ENCODE measurements at regions not wholly inside any gene's neighbourhood (a gene's known extent, or its start where the extent isn't known, plus 50 kb on each side); places are given as distances from the start of the nearest gene placed in this dataset.
A peak's percentile ranks its signal among the peaks of the same experiment; 100 is the strongest.

DNA sequence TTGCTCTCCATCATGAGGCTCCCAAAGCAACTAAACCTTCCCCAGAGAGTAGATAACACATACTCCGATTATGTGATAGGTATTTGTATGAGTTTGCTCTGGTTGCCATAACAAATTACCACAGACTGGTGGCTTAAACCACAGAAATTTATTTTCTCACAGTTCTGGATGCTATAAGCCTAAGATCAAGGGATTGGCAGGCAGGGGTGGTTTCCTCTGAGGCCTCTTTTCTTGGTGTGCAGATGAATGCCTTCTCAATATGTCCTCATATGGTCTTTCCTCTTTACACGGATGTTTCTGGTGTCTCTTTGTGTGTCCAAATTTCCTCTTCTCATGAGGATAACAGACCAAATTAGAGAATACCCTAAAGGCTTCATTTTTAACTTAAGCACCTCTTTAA, 285.8 kb upstream of the GRIP1 start:
- no peak for DNase-seq

DNA sequence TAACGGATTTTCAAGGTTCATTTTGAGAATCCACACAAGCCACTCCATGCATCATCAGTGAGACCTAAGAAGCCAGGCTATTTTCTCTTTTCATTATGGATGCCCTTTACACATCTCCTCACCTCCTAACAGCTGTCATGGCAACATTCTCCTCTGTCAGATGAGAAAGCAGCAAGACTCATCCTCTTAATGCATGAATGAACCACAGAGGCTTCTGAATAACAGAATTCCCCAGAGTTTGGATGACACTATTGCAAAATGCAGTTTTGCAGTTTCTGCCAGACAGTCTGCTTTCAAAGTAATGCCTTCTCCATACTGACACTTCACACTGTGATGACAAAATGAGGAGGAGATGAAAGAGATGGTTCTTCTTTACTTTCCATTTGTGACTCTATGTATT, 286.7 kb upstream of the GRIP1 start:
- DNase-seq, result no peak

DNA sequence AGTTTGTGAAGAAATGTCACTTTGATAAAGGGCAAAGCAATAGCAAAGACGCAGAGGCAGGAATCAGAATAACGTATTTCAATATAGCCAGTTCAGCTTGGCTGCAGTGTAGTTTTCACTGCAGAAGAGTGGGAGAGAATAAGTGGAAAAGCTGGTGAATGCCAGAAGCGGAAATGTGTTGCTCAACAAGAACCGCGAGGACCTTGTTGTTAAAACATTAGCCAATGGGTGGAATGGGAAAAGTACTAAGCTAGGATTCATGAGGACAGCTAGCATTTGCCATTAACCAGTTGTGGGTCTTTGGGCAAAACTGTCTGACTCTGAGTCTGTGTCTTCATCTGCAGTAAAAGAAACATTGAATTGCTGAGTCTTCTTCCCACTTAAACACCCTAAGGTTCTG, 292.9 kb upstream of the GRIP1 start:
- DNase-seq, result no peak

DNA sequence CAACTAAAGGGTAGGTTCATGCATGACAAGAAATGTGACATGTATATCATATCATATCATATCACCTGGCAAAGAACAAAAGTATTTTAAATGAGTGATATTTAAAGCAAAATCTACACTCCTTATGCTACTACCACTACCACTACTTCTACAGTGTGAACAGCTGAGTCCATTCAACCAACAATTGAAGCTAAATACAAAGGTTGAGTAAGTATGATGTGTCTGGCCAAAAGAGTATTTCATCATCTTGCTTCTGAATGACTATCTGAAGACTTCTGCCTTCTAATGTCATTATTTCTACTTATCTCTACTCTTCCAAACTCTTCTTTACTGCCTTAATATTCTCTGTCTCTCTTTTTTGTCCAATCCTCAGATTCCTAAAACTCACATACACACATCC, 292.6 kb upstream of the CAND1 start:
- no peak for DNase-seq

DNA sequence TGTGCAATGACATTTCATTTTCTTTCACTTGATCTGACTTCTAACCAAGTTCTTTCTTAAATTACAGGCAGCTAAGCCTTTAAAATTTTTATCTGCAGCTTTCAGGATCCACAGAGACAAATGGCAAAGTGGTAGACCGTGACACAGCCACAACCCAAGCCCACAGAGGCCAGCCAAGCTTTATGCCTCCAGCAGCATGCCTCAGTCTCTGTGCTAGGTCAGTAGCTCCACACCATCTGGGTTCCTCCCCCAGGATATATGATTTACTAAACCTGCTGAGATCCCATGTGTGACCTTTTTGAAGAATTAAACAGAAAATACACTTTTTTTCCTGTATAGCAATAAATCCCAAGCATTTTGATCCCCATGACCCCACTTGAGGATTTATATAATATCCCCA, 290.4 kb upstream of the CAND1 start:
- no peak for DNase-seq

DNA sequence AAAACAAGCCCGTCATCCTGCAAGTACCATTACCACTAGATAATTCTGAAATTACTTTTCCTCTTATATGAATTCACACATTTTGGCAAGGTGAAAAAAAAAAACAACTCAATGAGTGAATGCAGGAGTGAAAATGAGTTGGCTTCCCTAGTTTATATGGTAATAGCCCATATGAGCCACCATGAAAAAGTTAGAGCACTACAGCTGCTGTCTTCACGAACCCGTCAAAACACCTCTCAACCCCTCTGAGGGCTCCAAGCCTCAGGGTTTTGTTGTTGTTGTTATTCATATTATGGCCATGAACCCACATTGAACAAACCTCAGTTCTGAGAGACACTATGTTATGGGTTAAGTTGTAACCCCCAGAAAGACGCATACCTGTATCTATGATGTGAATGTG, 289.9 kb upstream of the CAND1 start:
- no peak for DNase-seq

DNA sequence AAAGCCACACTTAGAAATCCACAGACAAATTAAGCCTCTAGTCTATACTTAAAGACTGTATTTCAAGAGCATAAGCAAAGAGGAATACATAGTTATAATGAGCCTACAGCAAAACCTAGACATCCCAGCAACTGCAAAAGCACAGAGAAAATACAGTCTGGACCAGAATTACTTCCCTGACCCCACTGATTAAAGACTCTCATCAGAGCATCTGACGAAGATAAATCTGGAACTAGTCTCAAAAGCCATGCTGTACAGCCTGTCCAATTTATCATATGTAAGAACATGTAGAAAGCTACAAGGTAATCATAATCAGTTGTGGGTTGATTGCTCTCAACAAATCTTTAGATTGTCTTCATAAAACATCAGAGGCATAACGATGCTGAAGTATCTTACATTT, 285.1 kb upstream of the CAND1 start:
- no peak for DNase-seq

DNA sequence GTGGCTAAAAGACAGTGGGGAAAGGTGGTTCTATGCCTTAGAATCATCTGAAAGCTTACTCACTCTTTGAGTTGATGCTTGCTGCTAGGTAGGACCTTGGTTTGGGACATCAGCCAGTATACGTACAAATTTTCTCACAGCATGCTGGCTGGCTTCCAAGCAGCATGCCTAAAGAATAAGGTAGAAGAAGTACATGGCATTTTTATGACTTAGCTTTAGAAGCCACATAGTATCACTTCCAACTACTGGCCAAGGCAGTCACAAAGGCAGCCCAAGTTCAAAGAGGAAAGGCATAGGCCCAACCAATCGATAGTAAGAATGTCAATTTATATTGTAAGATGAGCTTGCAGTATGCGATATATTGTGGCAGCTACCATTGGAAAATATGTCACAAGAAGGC, 284.2 kb upstream of the CAND1 start:
- no peak for DNase-seq

DNA sequence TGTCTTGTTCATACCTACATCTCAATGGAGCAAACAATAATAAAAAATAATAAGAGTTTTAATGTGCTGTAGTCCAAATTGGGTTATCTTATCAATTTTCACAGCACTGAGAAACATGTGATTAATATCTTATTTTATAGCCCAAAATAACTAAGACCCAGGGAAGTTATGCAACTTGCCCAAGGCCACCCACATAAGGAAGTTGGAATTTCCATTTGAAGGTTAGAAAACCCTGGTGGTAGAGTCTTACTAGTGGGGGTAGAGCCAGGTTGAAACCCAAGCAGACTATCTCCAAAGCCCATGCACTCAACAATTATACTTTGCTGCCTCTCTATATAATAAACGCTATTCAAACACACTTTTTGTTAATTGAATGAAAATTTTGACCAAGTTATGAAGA, 270.0 kb upstream of the CAND1 start:
- DNase-seq, result no peak

DNA sequence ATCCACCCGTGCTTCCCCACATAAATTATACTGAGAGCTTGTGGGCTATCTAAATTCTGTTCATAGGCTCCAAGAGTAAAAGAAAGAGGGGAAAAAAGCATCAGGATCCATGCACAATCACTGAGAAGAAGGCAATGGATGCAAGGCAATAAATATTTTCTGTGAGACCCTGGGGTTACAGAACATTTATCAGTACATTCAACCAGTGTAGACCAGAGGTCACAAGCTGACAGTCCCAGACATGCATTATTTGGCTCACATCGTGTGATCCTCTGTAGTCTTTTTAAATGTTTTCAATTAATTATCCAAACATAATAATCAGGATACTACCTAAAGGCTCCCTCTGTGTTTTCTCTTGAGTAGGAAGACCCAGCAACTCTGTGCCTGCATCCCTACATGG, 267.9 kb upstream of the CAND1 start:
- DNase-seq, result no peak

DNA sequence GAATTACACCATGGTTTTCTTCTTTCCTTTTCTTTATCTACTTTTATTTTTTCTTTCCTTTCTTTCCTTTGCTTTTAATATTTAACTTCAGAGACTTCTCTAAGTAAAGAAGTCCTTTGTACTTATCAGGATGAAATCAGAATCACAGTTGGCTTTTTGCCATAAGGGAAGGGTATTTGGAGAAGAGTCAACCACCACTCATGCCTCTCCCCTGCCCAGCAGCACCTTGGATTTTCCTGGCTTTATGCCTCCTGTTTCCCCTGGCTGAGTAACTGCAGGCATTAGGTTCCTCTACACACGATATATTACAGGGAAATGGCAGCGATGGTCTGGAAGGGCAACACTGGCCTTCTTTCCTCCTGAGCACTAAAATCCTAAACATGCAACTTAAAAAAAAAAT, 266.4 kb upstream of the CAND1 start:
- no peak for DNase-seq

DNA sequence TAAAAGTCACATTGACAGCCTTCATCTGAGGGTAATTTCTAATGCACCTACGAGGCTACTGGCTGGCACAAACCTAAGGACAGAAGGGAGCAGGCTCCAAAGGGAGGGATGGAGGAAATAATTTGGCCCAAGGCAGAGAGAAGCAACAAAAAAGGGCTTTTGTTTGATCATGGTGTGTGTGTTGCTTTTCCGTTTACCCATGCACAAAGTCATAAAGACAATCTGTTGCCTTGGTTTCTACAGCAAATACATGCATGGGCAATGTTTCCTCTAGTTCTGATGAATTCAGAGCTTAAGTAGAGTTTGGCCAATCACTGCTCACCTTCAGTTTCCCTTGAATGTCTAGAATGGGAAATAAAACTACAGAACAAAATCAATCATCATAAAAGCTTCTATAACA, 262.5 kb upstream of the CAND1 start:
- DNase-seq, result no peak

DNA sequence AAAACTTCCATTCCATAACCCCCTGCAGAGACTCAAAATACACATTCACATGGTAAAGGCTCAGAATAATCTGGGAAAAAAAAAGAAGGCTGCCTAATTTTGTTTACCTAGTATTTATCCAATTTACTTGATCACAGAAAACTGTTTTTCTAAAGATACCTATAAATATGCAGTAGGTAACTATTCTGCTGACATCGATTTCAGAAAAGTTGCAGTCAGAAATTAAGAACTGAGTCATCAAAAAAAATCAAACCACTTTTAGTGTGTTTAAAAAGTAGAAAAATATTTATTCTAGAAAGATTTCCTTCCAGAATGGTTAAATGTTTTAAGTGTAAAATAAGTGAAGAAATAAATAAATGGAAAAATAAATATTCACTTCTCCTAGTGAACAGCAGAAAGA, 254.5 kb upstream of the CAND1 start:
- DNase-seq, result no peak

DNA sequence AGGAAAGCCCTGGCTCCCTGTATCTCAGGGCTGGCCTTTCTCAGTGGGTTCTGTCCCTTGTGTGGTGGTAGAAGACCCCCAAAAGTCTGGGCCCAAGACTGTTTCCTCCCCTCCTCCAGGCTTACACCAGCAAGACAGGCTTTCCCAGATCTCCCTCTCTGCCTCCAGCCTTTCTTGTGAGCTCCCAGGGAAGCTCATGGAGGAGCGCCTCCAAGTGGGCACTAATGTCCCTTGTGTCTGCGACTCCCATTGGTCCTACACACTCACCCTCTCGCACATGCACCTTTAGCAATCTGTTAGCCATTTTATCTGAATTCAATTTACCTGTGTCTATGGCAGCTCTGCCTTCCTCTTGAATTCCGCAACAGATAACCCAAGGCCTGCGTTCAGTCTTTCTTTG, 251.1 kb upstream of the CAND1 start:
- no peak for DNase-seq

DNA sequence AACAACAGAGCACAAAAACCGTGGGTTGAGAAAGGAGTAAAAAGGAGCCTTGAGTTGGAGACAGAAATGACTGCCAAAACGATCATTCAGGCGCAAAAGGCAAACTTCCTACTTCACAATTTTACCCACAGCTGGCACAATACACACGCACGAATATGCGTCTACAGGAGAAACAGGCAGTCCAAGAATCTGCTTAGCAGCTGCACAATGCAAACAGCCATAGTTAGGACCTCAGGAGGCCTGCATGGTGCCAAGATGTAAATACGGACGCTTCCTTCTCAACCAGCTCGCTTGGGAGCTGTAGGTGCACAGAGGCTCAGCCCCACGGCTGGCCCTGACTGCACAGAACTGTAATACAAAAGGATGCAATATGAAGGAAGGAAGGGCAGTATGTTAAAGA, 250.1 kb upstream of the CAND1 start:
- DNase-seq, result peak; percentile 4

DNA sequence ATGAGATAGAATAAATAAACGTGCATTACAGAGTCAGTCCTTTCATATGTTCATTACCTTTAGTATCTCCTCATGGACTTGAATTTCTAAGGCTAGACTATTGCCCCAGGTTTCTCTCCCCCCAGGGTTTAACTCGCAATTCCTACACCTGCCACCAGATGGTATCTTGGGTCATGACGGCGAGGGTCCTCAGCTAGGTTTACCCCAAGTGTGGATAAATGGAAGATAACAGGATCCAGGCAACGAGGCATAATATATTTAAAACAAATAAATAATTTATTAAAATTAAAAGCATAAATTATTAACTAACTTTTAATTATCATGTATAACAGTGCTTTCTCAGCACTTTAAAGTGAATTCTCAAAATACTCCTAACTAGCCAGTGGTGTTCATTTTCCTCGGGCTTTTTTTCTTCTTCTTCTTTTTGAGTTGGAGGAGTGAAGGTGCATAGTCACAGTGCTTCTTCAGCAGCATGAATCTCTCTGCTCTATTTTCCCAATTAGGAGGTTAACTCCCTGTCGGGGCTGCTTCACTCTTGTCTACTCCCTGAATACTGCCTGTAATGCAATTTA, 243.5 kb upstream of the CAND1 start:
- DNase-seq, result no peak

DNA sequence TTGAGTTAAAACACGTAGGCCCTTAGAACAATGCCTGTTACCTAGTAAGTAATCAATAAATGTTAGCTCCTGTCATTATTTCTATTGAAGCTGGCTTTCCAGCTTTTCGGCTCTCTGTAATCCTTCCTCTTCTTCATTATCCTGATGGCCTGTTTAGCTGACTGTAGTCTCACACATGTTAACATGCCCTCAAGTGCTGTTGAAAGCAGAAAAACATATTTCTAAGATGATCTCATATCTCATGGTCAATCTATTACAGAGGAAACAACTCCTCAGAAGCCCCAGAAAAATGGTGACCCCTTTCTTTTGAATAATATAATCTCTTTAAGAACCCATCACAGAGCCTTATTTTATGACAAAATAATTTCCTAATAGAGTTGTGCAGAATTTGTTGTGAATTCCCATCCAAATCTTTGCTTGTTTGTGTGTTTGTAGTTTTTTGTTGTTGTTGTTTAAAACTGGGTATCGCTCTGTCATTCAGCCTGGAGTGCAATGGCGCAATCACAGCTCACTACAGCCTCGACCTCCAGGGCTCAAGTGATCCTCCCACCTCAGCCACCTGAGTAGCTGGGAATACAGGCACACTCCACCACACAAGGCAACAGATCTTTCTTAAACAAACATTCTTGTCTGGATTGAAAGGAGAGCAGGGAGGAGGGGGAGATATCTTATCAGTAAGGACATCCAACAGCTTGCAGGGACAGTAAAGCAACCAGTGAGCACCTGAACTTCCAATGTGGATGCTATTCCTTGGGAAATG, 242.5 kb upstream of the CAND1 start:
- no peak for DNase-seq

DNA sequence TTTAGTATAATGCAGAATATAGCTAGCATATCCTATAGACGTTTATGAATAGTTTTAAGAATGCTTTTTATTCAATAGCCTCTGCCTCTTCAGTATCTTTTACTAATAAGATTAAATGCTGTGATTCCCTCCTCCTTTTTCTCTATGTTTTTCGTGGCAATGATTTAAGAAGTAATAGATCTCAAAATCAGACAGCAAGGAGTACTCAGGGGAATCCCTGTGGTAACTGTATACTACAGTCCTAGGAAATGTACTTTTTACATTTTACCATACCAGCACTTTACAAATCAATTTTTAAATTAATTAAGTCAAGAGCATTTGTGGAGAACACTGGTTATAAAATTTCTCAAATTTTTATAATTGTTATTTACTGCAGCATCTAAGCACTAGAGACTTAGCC, 240.6 kb upstream of the CAND1 start:
- DNase-seq, result no peak

DNA sequence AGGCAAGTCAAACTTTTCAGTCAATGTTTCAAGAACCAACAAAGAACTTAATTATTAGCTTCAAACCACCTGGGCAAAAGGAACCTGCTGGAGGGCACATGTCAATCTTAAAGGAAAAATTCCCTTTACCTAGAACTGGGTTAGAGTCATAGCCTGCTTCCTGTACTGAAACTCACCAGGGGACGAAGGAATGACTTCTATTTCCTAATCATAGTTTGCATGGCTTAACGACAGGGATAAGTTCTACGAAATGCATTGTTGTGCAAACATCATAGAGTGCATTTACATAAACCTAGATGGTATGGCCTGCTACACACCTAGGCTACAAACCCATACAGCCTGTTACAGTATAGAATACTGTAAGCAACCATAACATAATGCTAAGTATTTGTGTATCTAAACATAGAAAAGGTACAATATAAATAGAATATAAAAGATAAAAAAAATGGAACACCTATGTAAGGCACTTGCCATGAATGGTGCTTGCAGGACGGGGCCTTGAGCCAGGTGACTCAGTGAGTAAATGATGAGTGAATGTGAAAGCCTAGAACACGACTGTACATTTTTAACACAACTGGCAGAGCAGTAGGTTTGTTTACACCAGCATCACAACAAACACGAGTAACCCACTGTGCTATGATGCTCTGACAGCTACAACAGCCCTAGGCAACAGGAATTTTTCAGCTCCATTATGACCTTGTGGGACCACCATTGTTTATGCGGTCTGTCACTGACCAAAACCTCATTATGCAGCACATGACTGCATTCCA, 234.9 kb upstream of the CAND1 start:
- no peak for DNase-seq

DNA sequence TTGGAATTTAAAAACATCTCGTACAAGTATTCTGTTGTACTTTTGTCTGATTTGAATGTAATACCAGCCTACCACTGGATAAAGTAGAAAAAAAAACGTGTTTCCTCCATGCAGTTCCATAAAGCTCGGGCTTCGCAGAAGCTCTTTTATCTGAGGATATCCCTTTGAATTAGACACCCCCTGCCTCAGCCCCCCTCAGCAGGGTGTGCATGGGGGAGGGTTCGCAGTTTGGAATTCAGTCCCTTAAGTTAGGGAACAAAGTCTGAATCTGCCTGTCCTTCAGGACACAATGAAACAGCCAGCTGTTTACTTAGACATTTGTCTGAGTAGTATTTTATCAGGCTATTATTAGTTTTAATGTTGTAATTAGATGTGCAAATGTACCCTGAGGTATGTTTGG, 234.0 kb upstream of the CAND1 start:
- DNase-seq, result no peak

DNA sequence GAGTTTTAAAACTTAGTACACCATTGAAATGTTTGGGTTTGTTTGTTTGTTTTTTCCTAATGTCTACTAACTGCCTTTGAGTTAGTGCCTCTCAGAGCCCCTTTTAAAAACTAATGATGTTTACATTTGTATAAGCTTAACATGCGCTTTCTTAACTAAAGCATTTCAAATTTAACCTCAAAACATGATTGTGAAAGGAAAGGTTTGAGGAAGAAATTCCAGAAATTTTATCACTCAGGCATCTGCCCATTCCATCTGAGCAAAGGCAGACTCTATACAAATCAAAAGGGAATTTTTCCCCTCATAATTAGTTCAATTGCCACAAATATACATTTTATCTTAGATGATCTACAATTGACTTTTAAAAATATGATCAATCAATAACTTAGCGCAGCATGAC, 230.7 kb upstream of the CAND1 start:
- no peak for DNase-seq

DNA sequence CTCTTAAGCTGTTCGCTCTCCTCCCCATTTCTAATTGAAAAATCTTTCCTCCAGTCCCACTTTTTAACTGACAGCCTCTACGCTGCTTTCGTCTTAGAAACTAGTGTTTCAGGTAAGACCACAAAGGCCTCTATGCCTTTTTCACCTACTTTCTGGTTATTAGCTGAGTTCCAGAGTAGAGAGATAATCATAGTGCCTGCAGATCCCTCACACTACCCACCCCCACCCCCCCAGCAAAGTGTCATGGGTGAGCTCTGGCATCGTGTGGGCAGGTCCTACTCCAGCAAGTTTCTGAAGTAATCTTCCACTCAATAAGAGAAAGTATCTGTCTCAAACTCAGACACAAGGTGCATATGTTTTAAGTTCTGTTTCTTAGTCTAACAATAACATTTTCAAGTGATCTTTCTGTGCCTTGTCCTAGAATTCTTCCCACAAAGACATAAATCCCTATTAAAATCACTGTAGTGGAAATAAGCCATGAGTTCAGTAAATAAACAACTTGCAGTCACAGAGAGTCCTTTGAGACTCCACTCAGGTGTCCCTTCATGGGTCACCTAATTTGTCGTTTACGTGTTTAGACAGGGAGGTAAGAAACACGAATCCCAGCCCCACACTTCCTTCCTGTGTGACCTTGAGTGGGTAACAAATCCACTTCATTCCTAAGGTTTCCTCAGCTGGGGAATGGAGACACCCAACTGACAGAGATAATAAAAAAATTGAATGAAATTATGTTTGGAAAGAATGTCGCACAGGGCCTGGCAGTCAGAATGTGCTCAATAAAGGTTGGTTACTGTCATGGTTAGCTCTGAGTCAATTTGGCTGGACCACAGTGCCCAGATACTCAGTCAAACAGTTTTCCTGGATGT, 228.9 kb upstream of the CAND1 start:
- DNase-seq, result no peak

DNA sequence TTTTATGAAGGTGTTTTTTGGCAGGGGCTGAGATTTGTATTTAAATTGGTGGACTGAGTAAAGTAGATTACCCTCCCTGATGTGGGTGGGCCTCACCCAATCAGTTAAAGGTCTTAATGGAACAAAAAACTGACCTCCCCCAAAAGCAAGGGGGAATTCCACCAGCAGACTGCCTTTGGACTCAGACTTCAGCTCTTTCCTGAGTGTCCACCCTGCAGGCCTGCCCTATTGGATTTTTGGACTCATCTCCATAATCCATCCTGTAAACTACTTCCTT, 228.4 kb upstream of the CAND1 start:
- no peak for DNase-seq

Data from skin of body (tissue), 1 donor.